ENCODE measurements at regions not wholly inside any gene's neighbourhood (a gene's known extent, or its start where the extent isn't known, plus 50 kb on each side); places are given as distances from the start of the nearest gene placed in this dataset.
"Not testable (repeated sequence)": the region's sequence is repeated elsewhere in the genome, so short reads cannot be mapped to it uniquely, and the experiment has no call there.

GRCh38 chr14:106738075-106738474 is 1211.7 kb downstream of the TMEM121 start:
- Mint-ChIP-seq H3K9me3 (ENCODE audit: low read depth) (no peaks in the 10 kb centered on the region), H3K27ac (ENCODE audit: unreplicated experiment) (no peak overlapping the region), H3K4me3 (ENCODE audit: unreplicated experiment) (no peak overlapping the region), H3K36me3 (ENCODE audit: low read depth) (no peaks in the 10 kb centered on the region), H3K27me3 (ENCODE audit: low read depth) (no peaks in the 10 kb centered on the region), H3K4me1 (ENCODE audit: low read depth) (no peaks in the 10 kb centered on the region)
- TF ChIP-seq CTCF (IDR thresholded peaks at IDR 0.05) = no peak
- DNase-seq (ENCODE audit: low spot score) = no peak

DNA sequence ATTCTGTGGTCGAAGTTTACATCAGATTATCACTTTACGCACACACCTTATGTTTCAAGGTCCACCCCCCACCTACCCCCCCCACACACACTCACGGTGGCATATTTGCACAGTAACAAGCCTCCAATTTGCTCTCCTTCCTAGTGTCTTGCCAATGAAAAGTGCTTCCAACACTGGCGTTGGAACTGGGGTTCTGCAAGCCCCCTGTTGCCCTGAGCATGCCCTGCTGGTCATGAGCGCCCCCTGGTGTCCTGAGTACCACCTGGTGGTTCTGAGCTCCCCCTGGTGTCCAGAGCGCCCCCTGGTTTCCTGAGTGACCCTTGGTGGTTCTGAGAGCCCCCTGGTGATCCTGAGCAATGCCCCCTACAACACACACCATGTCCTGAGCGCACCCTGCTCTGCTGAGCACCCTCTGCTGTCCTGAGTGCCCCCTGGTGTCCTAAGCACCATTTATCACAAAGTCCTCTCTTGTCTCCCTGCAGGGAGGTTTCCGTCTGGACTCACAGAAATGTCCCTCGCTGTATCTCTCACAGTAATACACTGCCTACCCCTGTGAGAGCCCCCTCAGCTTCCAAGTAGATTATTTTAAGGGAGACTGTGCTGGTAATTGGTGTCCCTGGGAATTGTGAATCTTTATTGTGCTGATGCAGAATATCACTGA is 1212.3 kb downstream of the TMEM121 start:
- H3K27me3 Mint-ChIP-seq (ENCODE audit: low read depth); H3K4me1 Mint-ChIP-seq (ENCODE audit: low read depth); H3K27ac Mint-ChIP-seq (ENCODE audit: unreplicated experiment); DNase-seq (ENCODE audit: low spot score); H3K36me3 Mint-ChIP-seq (ENCODE audit: low read depth); H3K9me3 Mint-ChIP-seq (ENCODE audit: low read depth); H3K4me3 Mint-ChIP-seq (ENCODE audit: unreplicated experiment): not testable (repeated sequence)

GRCh38 chr14:106741086-106741827 is 1214.9 kb downstream of the TMEM121 start:
- H3K27ac Mint-ChIP-seq (ENCODE audit: unreplicated experiment); H3K4me3 Mint-ChIP-seq (ENCODE audit: unreplicated experiment); H3K27me3 Mint-ChIP-seq (ENCODE audit: low read depth); H3K36me3 Mint-ChIP-seq (ENCODE audit: low read depth); H3K9me3 Mint-ChIP-seq (ENCODE audit: low read depth); H3K4me1 Mint-ChIP-seq (ENCODE audit: low read depth); DNase-seq (ENCODE audit: low spot score): not testable (repeated sequence)

DNA sequence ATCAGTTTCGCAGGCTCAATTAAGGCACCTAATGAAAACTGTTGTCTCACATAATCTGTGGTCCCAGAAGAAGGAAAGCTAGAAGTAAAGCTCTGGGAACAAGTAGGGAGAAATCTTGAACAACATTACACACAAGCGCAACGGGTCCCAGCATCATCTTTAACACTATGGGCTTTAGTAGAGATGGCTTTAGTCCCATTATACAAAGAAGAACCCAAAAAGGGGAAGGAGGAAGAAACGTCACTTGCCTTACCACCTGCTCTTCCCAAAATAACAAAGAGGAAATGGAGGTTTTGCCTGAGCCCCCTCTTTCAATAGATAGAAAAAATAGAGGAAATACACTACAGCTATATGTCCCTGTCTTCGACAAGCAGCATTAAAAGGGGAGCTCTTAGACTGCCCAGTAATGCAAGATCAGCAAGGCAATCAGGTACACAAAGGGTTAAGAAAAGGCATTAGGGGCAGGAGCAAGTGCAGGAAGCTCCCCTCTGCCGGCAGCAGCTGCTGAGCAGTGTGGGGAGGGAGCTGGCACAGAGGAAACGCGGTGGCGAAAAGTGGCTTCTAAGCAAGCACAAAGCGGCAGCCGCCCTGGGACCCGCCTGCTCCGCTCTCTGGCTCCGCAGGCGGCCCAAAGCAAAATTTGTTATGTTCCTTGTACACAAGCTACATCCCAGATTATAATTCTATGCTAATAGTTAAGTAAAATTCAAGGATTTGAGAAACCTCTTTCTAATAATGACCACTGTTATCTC is 1218.8 kb downstream of the TMEM121 start:
- DNase-seq (ENCODE audit: low spot score); H3K27ac Mint-ChIP-seq (ENCODE audit: unreplicated experiment); H3K27me3 Mint-ChIP-seq (ENCODE audit: low read depth); H3K4me3 Mint-ChIP-seq (ENCODE audit: unreplicated experiment); H3K4me1 Mint-ChIP-seq (ENCODE audit: low read depth); H3K9me3 Mint-ChIP-seq (ENCODE audit: low read depth); H3K36me3 Mint-ChIP-seq (ENCODE audit: low read depth): not testable (repeated sequence)

GRCh38 chr14:106750089-106750488 is 1223.7 kb downstream of the TMEM121 start:
- H3K27me3 Mint-ChIP-seq (ENCODE audit: low read depth); H3K4me1 Mint-ChIP-seq (ENCODE audit: low read depth); H3K4me3 Mint-ChIP-seq (ENCODE audit: unreplicated experiment); H3K27ac Mint-ChIP-seq (ENCODE audit: unreplicated experiment); H3K9me3 Mint-ChIP-seq (ENCODE audit: low read depth); H3K36me3 Mint-ChIP-seq (ENCODE audit: low read depth); DNase-seq (ENCODE audit: low spot score): not testable (repeated sequence)

DNA sequence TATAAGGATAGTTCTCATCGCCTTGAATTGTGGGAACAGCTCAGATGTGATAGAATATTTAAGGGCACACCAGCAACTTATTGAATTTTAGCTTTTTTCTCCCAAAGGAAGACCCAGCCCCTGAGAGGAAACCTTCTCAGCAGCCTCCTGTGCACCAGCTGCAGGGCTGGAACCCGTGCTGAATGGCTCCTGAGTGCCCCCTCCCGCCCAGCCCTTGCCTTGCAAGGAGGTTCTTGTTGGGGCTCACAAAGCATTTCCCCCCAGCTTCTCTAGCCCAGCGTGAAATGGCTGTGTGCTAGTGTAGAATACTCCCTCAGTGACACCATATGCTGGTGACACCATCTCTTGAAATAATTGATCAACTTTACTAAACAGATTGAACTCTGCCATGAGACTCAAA is 1227.4 kb downstream of the TMEM121 start:
- not testable (repeated sequence) for H3K9me3 Mint-ChIP-seq (ENCODE audit: low read depth); H3K4me3 Mint-ChIP-seq (ENCODE audit: unreplicated experiment); H3K36me3 Mint-ChIP-seq (ENCODE audit: low read depth); H3K27me3 Mint-ChIP-seq (ENCODE audit: low read depth); H3K27ac Mint-ChIP-seq (ENCODE audit: unreplicated experiment); H3K4me1 Mint-ChIP-seq (ENCODE audit: low read depth); DNase-seq (ENCODE audit: low spot score)

GRCh38 chr14:106757444-106757843 is 1231.1 kb downstream of the TMEM121 start:
- H3K4me1 Mint-ChIP-seq (ENCODE audit: low read depth) = not testable (repeated sequence)

GRCh38 chr14:106761886-106762816 is 1235.8 kb downstream of the TMEM121 start:
- H3K4me3 Mint-ChIP-seq (ENCODE audit: unreplicated experiment); H3K4me1 Mint-ChIP-seq (ENCODE audit: low read depth); H3K27me3 Mint-ChIP-seq (ENCODE audit: low read depth): not testable (repeated sequence)

More at GRCh38 chr14:106757444-106757843, 1231.1 kb downstream of the TMEM121 start:
- H3K27ac Mint-ChIP-seq (ENCODE audit: unreplicated experiment); H3K27me3 Mint-ChIP-seq (ENCODE audit: low read depth); H3K9me3 Mint-ChIP-seq (ENCODE audit: low read depth); H3K4me3 Mint-ChIP-seq (ENCODE audit: unreplicated experiment); DNase-seq (ENCODE audit: low spot score); H3K36me3 Mint-ChIP-seq (ENCODE audit: low read depth): not testable (repeated sequence)

More at GRCh38 chr14:106761886-106762816, 1235.8 kb downstream of the TMEM121 start:
- not testable (repeated sequence) for DNase-seq (ENCODE audit: low spot score); H3K36me3 Mint-ChIP-seq (ENCODE audit: low read depth); H3K9me3 Mint-ChIP-seq (ENCODE audit: low read depth); H3K27ac Mint-ChIP-seq (ENCODE audit: unreplicated experiment)

Data from chondrocyte (in vitro differentiated cells).